OCI-LY1 (cell line): ENCODE measurements at regions not wholly inside any gene's neighbourhood (a gene's known extent, or its start where the extent isn't known, plus 50 kb on each side); places are given as distances from the start of the nearest gene placed in this dataset.

ENCODE experiments used
- H2AFZ ChIP-seq: fragments of 200-600 bp; sonication (generic), shearing (Covaris generic); 2 replicates; pipeline ENCODE4 v1.6.0; 2014; ENCODE audit warnings: antibody characterized with exemption, mild to moderate bottlenecking, low read length
- H3F3A ChIP-seq: fragments of 200-600 bp; sonication (generic), shearing (Covaris generic); 2 replicates; pipeline ENCODE4 v1.6.0; 2014; ENCODE audit warnings: mild to moderate bottlenecking, antibody characterized with exemption, low read length, moderate library complexity; ENCODE audit not compliant: insufficient read depth
- H3K27ac ChIP-seq: fragments of 200-600 bp; sonication (generic); 2 replicates; pipeline ENCODE4 v1.5.1; 2014; ENCODE audit warnings: low read length, mixed run types, mild to moderate bottlenecking, low read depth; ENCODE audit not compliant: poor library complexity, severe bottlenecking
- H3K27me3 ChIP-seq: fragments of 200-600 bp; sonication (generic); 2 replicates; pipeline ENCODE4 v1.6.0; 2014; ENCODE audit warnings: antibody characterized with exemption, mild to moderate bottlenecking, low read length, moderate library complexity; ENCODE audit not compliant: insufficient read depth
- H3K36me3 ChIP-seq: fragments of 200-600 bp; sonication (generic); 2 replicates; pipeline ENCODE4 v1.6.1; 2014; ENCODE audit warnings: mild to moderate bottlenecking, antibody characterized with exemption, low read length, moderate library complexity, mixed read lengths; ENCODE audit not compliant: insufficient read depth
- H3K4me1 ChIP-seq: fragments of 200-600 bp; sonication (generic); 2 replicates; pipeline ENCODE4 v1.5.1; 2014; ENCODE audit warnings: mild to moderate bottlenecking, low read length, moderate library complexity; ENCODE audit not compliant: insufficient read depth, severe bottlenecking
- H3K4me2 ChIP-seq: fragments of 200-600 bp; sonication (generic), shearing (Covaris generic); 2 replicates; pipeline ENCODE4 v1.6.1; 2014; ENCODE audit warnings: low read length
- H3K4me3 ChIP-seq: fragments of 200-600 bp; sonication (generic); 2 replicates; pipeline ENCODE4 v1.5.1; 2014; ENCODE audit warnings: low read length, low read depth, mild to moderate bottlenecking, mixed read lengths; ENCODE audit not compliant: poor library complexity, severe bottlenecking
- H3K79me2 ChIP-seq: fragments of 200-600 bp; shearing (Covaris generic); 2 replicates; pipeline ENCODE4 v1.6.1; 2016; ENCODE audit warnings: mixed run types, low read length, mixed read lengths; ENCODE audit not compliant: insufficient read depth
- H3K9ac ChIP-seq: fragments of 200-600 bp; sonication (generic), shearing (Covaris generic); 2 replicates; pipeline ENCODE4 v1.6.1; 2014; ENCODE audit warnings: mild to moderate bottlenecking, low read length, mixed read lengths
- H3K9me2 ChIP-seq: fragments of 200-600 bp; sonication (generic), shearing (Covaris generic); 2 replicates; pipeline ENCODE4 v1.6.1; 2014; ENCODE audit warnings: low read depth, mild to moderate bottlenecking, low read length, mixed read lengths
- H3K9me3 ChIP-seq: fragments of 200-600 bp; shearing (Covaris generic); 2 replicates; pipeline ENCODE4 v1.6.1; 2014; ENCODE audit warnings: low read length, mixed read lengths
- H4K20me1 ChIP-seq: fragments of 200-600 bp; sonication (generic), shearing (Covaris generic); 2 replicates; pipeline ENCODE4 v1.6.0; 2016; ENCODE audit warnings: mild to moderate bottlenecking, low read length; ENCODE audit not compliant: insufficient read depth
- CTCF ChIP-seq: fragments of 200-600 bp; sonication (generic), shearing (Covaris generic); IDR thresholded peaks from 2 replicates; pipeline ENCODE4 v1.5.1; 2017; ENCODE audit warnings: mild to moderate bottlenecking, antibody characterized with exemption, low read length, moderate library complexity, mixed read lengths
- EZH2 ChIP-seq: fragments of 200-600 bp; sonication (generic), shearing (Covaris generic); IDR thresholded peaks from 2 replicates; pipeline ENCODE4 v1.8.0; 2017; ENCODE audit warnings: borderline replicate concordance, mixed run types, mild to moderate bottlenecking, antibody characterized with exemption, low read length, moderate library complexity, mixed read lengths

- Histone ChIP-seq H3K9me2 (no peaks in the 10 kb centered on the region), H3K4me1 (no peaks in the 10 kb centered on the region), H2AFZ (no peak overlapping the region), H3K36me3 (no peaks in the 10 kb centered on the region), H3K27ac (no peak overlapping the region), H3K4me2 (no peak overlapping the region), H3K4me3 (no peak overlapping the region), H3K27me3 (no peaks in the 10 kb centered on the region), H3K79me2 (no peaks in the 10 kb centered on the region), H3F3A (no peaks in the 10 kb centered on the region), H3K9me3 (no peaks in the 10 kb centered on the region), H3K9ac (no peak overlapping the region), H4K20me1 (no peaks in the 10 kb centered on the region)
- no peak for TF ChIP-seq EZH2
- no peak for TF ChIP-seq CTCF
These were observed 591.0 kb downstream of the PTPRU start for GRCh38 chr1:29827237-29827750.

GRCh38 chr1:29826646-29827045 is 590.3 kb downstream of the PTPRU start:
- Histone ChIP-seq H3K4me1 (no peaks in the 10 kb centered on the region), H3K36me3 (no peaks in the 10 kb centered on the region), H4K20me1 (no peaks in the 10 kb centered on the region), H2AFZ (no peak overlapping the region), H3K9ac (no peak overlapping the region), H3K27ac (no peak overlapping the region), H3K9me3 (no peaks in the 10 kb centered on the region), H3F3A (no peaks in the 10 kb centered on the region), H3K4me3 (no peak overlapping the region), H3K4me2 (no peak overlapping the region), H3K27me3 (no peaks in the 10 kb centered on the region), H3K9me2 (no peaks in the 10 kb centered on the region), H3K79me2 (no peaks in the 10 kb centered on the region)
- TF ChIP-seq CTCF: no peak

- H3K4me3 ChIP-seq: no peak overlapping the region
- no peaks in the 10 kb centered on the region for H3K27me3 ChIP-seq
- TF ChIP-seq CTCF: no peak
- no peak for TF ChIP-seq EZH2
- H4K20me1 ChIP-seq: no peaks in the 10 kb centered on the region
- no peaks in the 10 kb centered on the region for H3F3A ChIP-seq
- H3K9ac ChIP-seq: no peak overlapping the region
- no peaks in the 10 kb centered on the region for H3K79me2 ChIP-seq
- H2AFZ ChIP-seq: no peak overlapping the region
- H3K9me3 ChIP-seq: no peaks in the 10 kb centered on the region
- H3K4me2 ChIP-seq: no peak overlapping the region
- H3K4me1 ChIP-seq: no peaks in the 10 kb centered on the region
- no peaks in the 10 kb centered on the region for H3K36me3 ChIP-seq
- H3K9me2 ChIP-seq: no peaks in the 10 kb centered on the region
- H3K27ac ChIP-seq: no peak overlapping the region
These were observed 589.7 kb downstream of the PTPRU start for GRCh38 chr1:29825941-29826415.
